AG04450 (cell line): ENCODE measurements at regions not wholly inside any gene's neighbourhood (a gene's known extent, or its start where the extent isn't known, plus 50 kb on each side); places are given as distances from the start of the nearest gene placed in this dataset.

Source experiments
- CTCF ChIA-PET: fragments of 300-600, 350-600 bp; formaldehyde crosslinking; extraction: SDS; loops from one replicate; lab custom pipeline; 2022; ENCODE audit warnings: antibody characterized with exemption, inconsistent platforms; lab: Charles Lee
- POLR2A ChIA-PET: fragments of 350-600 bp; formaldehyde crosslinking; extraction: SDS; loops from one replicate; lab custom pipeline; 2021; ENCODE audit warnings: antibody characterized with exemption, inconsistent platforms; lab: Yijun Ruan, JAX
- DNase-seq: peaks from one replicate; pipeline ENCODE4 v3.0.0-alpha.2; 2011; ENCODE audit warnings: low read depth, low spot score
- H3K27ac ChIP-seq: one replicate; pipeline ENCODE4 v1.5.1; 2012; ENCODE audit warnings: low read depth, low read length, control low read depth
- H3K27me3 ChIP-seq: one replicate; pipeline ENCODE4 v1.6.0; 2012; ENCODE audit warnings: low read length; ENCODE audit not compliant: control insufficient read depth, insufficient read depth
- H3K4me3 ChIP-seq: 2 replicates; pipeline ENCODE4 v1.5.1; 2011; ENCODE audit warnings: mild to moderate bottlenecking, low read depth, low read length, control low read depth
- H3K9me3 ChIP-seq: 2 replicates; pipeline ENCODE4 v1.5.1; 2012; ENCODE audit warnings: low read length; ENCODE audit not compliant: control insufficient read depth, insufficient read depth
- TF ChIP-seq, protein P1 (sequence below): IDR thresholded peaks from 2 replicates; pipeline ENCODE4 v1.5.1; 2011; ENCODE audit warnings: low read depth, low read length, control low read depth, inconsistent platforms

- no peak overlapping the region for H3K4me3 ChIP-seq
- CTCF ChIA-PET: no interaction called here
Observed at GRCh38 chr11:29279716-29280115, 737.1 kb downstream of the KCNA4 start.

GRCh38 chr11:29272019-29272654, 744.7 kb downstream of the KCNA4 start:
- CTCF ChIA-PET: interaction anchor here (0.7 to 1.3 kb wide), 2 partner anchors 11 to 58 kb away, joined by 3 to 4 read pairs; no protein-coding TSS in a partner anchor
- POLR2A ChIA-PET: interaction anchor here (1.2 kb wide), 1 partner anchor 47 kb away, joined by 3 read pairs; no protein-coding TSS in a partner anchor
- TF ChIP-seq, protein P1, sequence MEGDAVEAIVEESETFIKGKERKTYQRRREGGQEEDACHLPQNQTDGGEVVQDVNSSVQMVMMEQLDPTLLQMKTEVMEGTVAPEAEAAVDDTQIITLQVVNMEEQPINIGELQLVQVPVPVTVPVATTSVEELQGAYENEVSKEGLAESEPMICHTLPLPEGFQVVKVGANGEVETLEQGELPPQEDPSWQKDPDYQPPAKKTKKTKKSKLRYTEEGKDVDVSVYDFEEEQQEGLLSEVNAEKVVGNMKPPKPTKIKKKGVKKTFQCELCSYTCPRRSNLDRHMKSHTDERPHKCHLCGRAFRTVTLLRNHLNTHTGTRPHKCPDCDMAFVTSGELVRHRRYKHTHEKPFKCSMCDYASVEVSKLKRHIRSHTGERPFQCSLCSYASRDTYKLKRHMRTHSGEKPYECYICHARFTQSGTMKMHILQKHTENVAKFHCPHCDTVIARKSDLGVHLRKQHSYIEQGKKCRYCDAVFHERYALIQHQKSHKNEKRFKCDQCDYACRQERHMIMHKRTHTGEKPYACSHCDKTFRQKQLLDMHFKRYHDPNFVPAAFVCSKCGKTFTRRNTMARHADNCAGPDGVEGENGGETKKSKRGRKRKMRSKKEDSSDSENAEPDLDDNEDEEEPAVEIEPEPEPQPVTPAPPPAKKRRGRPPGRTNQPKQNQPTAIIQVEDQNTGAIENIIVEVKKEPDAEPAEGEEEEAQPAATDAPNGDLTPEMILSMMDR: peak; percentile 50

More at GRCh38 chr11:29279716-29280115, 737.1 kb downstream of the KCNA4 start:
- H3K27me3 ChIP-seq: no peaks in the 10 kb centered on the region
- POLR2A ChIA-PET: no interaction called here
- no peaks in the 10 kb centered on the region for H3K9me3 ChIP-seq
- TF ChIP-seq, protein P1: no peak
- H3K27ac ChIP-seq: no peak overlapping the region
- DNase-seq: no peak

GRCh38 chr11:29271616-29272015, 745.2 kb downstream of the KCNA4 start:
- Histone ChIP-seq H3K9me3 (peaks cover 3% of the 10 kb centered on the region; the same call in 1 of the 2 replicates), H3K27me3 (no peaks in the 10 kb centered on the region), H3K4me3 (no peak overlapping the region), H3K27ac (no peak overlapping the region)
- TF ChIP-seq, protein P1: no peak
- ChIA-PET POLR2A (interaction anchor here (1.2 kb wide), 1 partner anchor 48 kb away, joined by 3 read pairs; no protein-coding TSS in a partner anchor), CTCF (interaction anchor here (0.7 kb wide), 1 partner anchor 11 kb away, joined by 4 read pairs; no protein-coding TSS in a partner anchor)
- DNase-seq: no peak

More at GRCh38 chr11:29272019-29272654, 744.7 kb downstream of the KCNA4 start:
- H3K4me3 ChIP-seq: no peak overlapping the region
- no peak overlapping the region for H3K27ac ChIP-seq
- no peaks in the 10 kb centered on the region for H3K27me3 ChIP-seq
- no peak for DNase-seq
- peaks cover 3% of the 10 kb centered on the region; the same call in 1 of the 2 replicates for H3K9me3 ChIP-seq

GRCh38 chr11:29268733-29269132, 748.1 kb downstream of the KCNA4 start:
- POLR2A ChIA-PET: no interaction called here
- CTCF ChIA-PET: no interaction called here
- TF ChIP-seq, protein P1: no peak
- Histone ChIP-seq H3K9me3 (peaks cover 3% of the 10 kb centered on the region; the same call in 1 of the 2 replicates), H3K27ac (no peak overlapping the region), H3K4me3 (no peak overlapping the region), H3K27me3 (no peaks in the 10 kb centered on the region)
- no peak for DNase-seq

- ChIA-PET CTCF (no interaction called here), POLR2A (no interaction called here)
Observed at GRCh38 chr11:29265792-29266191, 751.0 kb downstream of the KCNA4 start.

More at GRCh38 chr11:29265792-29266191, 751.0 kb downstream of the KCNA4 start:
- TF ChIP-seq, protein P1: no peak
- no peak overlapping the region for H3K27ac ChIP-seq
- no peak overlapping the region for H3K4me3 ChIP-seq
- H3K27me3 ChIP-seq: no peaks in the 10 kb centered on the region
- DNase-seq: no peak
- H3K9me3 ChIP-seq: peaks cover 3% of the 10 kb centered on the region; the same call in 1 of the 2 replicates
